SK-N-SH (cell line): ENCODE measurements at regions not wholly inside any gene's neighbourhood (a gene's known extent, or its start where the extent isn't known, plus 50 kb on each side); places are given as distances from the start of the nearest gene placed in this dataset.

Experiments
- CTCF ChIA-PET: fragments of 300-600, 350-600 bp; formaldehyde crosslinking; extraction: SDS; loops from one replicate; lab custom pipeline; 2021; lab: Yijun Ruan, JAX
- POLR2A ChIA-PET: fragments of 350-600 bp; sonication (Branson Sonifier 250); formaldehyde crosslinking; extraction: SDS; loops from one replicate; lab custom pipeline; 2020; ENCODE audit warnings: antibody characterized with exemption, inconsistent platforms; lab: Yijun Ruan, JAX
- DNase-seq: peaks from one replicate; pipeline ENCODE4 v3.0.0; 2012
- H2AFZ ChIP-seq: fragments of 200-600 bp; sonication (generic); 2 replicates; pipeline ENCODE4 v1.8.1; 2016; ENCODE audit warnings: antibody characterized with exemption, mild to moderate bottlenecking, low read depth
- H3F3A ChIP-seq: fragments of 200-600 bp; sonication (generic); replicated peaks from 2 replicates; pipeline ENCODE3; 2016; ENCODE audit warnings: antibody characterized with exemption, mild to moderate bottlenecking; ENCODE audit not compliant: insufficient read depth
- H3K27ac ChIP-seq, 2 experiments: fragments of 200-500 bp in 1 of 2; fragments of 200-600 bp in 1 of 2; sonication (Bioruptor generic) in 1 of 2; sonication (generic), shearing (Covaris generic) in 1 of 2; 2 replicates each; pipeline versions ENCODE4 v1.5.1 to v1.6.1; 2014 to 2016; ENCODE audit warnings: low read depth in 2 of 2, inconsistent platforms in 1 of 2, low read length in 1 of 2, mild to moderate bottlenecking in 1 of 2, mixed read lengths in 1 of 2
- H3K27me3 ChIP-seq: fragments of 200-600 bp; sonication (generic), shearing (Covaris generic); 2 replicates; pipeline ENCODE4 v1.6.1; 2016; ENCODE audit warnings: mixed run types; ENCODE audit not compliant: insufficient read depth
- H3K36me3 ChIP-seq, 2 experiments: fragments of 200-500 bp in 1 of 2; fragments of 200-600 bp in 1 of 2; sonication (Bioruptor generic) in 1 of 2; sonication (generic) in 1 of 2; replicated peaks in 1 of 2; 2 replicates each; pipeline versions ENCODE3 to v1.5.1; 2014 to 2016; ENCODE audit warnings: low read length in 1 of 2, mild to moderate bottlenecking in 1 of 2; ENCODE audit not compliant: insufficient read depth in 2 of 2, control insufficient read depth in 1 of 2
- H3K4me1 ChIP-seq, 2 experiments: fragments of 200-500 bp in 1 of 2; fragments of 200-600 bp in 1 of 2; sonication (Bioruptor generic) in 1 of 2; sonication (generic), shearing (Covaris generic) in 1 of 2; 2 replicates each; pipeline versions ENCODE4 v1.5.1 to v1.6.1; 2014 to 2016; ENCODE audit warnings: low read depth in 1 of 2, low read length in 1 of 2, mixed run types in 1 of 2; ENCODE audit not compliant: insufficient read depth in 2 of 2, control insufficient read depth in 1 of 2
- H3K4me2 ChIP-seq: fragments of 200-600 bp; sonication (generic), shearing (Covaris generic); 2 replicates; pipeline ENCODE4 v1.6.1; 2017; ENCODE audit warnings: mixed run types
- H3K4me3 ChIP-seq, 2 experiments: fragments of 200-500 bp in 1 of 2; fragments of 200-600 bp in 1 of 2; sonication (Bioruptor generic) in 1 of 2; sonication (generic), shearing (Covaris generic) in 1 of 2; 2 replicates each; pipeline versions ENCODE4 v1.5.1 to v1.8.1; 2014 to 2016; ENCODE audit warnings: low read depth in 2 of 2, inconsistent platforms in 1 of 2, low read length in 1 of 2, mild to moderate bottlenecking in 1 of 2, mixed read lengths in 1 of 2, moderate library complexity in 1 of 2
- H3K79me2 ChIP-seq: fragments of 200-600 bp; sonication (generic); 2 replicates; pipeline ENCODE4 v1.8.1; 2017; ENCODE audit warnings: mild to moderate bottlenecking; ENCODE audit not compliant: insufficient read depth
- H3K9ac ChIP-seq: fragments of 200-600 bp; sonication (generic); 2 replicates; pipeline ENCODE4 v1.6.1; 2017; ENCODE audit warnings: mixed run types
- H3K9me2 ChIP-seq: fragments of 200-600 bp; sonication (generic); 2 replicates; pipeline ENCODE4 v1.6.1; 2017; ENCODE audit warnings: mixed run types
- H3K9me3 ChIP-seq: fragments of 200-600 bp; sonication (generic); 2 replicates; pipeline ENCODE4 v1.6.1; 2017; ENCODE audit warnings: mixed run types, mild to moderate bottlenecking, moderate library complexity
- H4K20me1 ChIP-seq: fragments of 200-600 bp; sonication (generic); 2 replicates; pipeline ENCODE4 v1.6.1; 2017; ENCODE audit warnings: mild to moderate bottlenecking, mixed run types; ENCODE audit not compliant: insufficient read depth
- EZH2phosphoT487 ChIP-seq: fragments of 200-600 bp; sonication (generic); IDR thresholded peaks from 2 replicates; pipeline ENCODE4 v1.6.1; 2017; ENCODE audit warnings: low read depth, mixed run types, mild to moderate bottlenecking, antibody characterized with exemption, moderate library complexity, borderline replicate concordance
- FOSL2 ChIP-seq: IDR thresholded peaks from 2 replicates; pipeline ENCODE4 v1.4.0; 2012; ENCODE audit warnings: low read depth, mild to moderate bottlenecking, moderate library complexity, borderline replicate concordance
- FOXJ3 ChIP-seq: sonication (generic); formaldehyde crosslinking; IDR thresholded peaks from 2 replicates; pipeline ENCODE4 v1.5.1; 2020; ENCODE audit warnings: mild to moderate bottlenecking, missing genetic modification reagents
- GATA2 ChIP-seq: sonication (generic); formaldehyde crosslinking; IDR thresholded peaks from 2 replicates; pipeline ENCODE4 v1.5.0; 2020; ENCODE audit warnings: mild to moderate bottlenecking, missing genetic modification reagents
- MAX ChIP-seq: IDR thresholded peaks from 2 replicates; pipeline ENCODE4 v1.4.0; 2012; ENCODE audit warnings: low read depth
- POLR2AphosphoS5 ChIP-seq: IDR thresholded peaks from 2 replicates; pipeline ENCODE4 v1.6.1; 2012; ENCODE audit warnings: low read depth, low read length
- USF1 ChIP-seq: IDR thresholded peaks from 2 replicates; pipeline ENCODE4 v1.4.0; 2012; ENCODE audit warnings: low read depth, borderline replicate concordance
- WGBS: methylation state at CpG from one replicate; pipeline ENCODE4 v1.1.6; 2017; ENCODE audit warnings: low lambda C conversion rate; 5-methylcytosine and 5-hydroxymethylcytosine counted together
- TF ChIP-seq, protein P1 (sequence below): IDR thresholded peaks from 2 replicates; pipeline ENCODE4 v1.6.1; 2012; ENCODE audit warnings: mild to moderate bottlenecking, low read depth, low read length, moderate library complexity

- Histone ChIP-seq H3K9me2 (no peaks in the 10 kb centered on the region), H3K4me1 (peaks cover 0 to 2% of the 10 kb centered on the region in 2 experiments; a peak in 1 of 4 replicates), H3K27me3 (no peaks in the 10 kb centered on the region), H2AFZ (no peak overlapping the region), H3K4me3 (no peak overlapping the region), H4K20me1 (no peaks in the 10 kb centered on the region), H3K79me2 (no peaks in the 10 kb centered on the region), H3K27ac (no peak overlapping the region), H3K9me3 (peaks cover 6% of the 10 kb centered on the region; the same call in 1 of the 2 replicates), H3K36me3 (no peaks in the 10 kb centered on the region), H3K4me2 (no peak overlapping the region), H3F3A (no peaks in the 10 kb centered on the region), H3K9ac (no peak overlapping the region)
- WGBS, result 55% methylated on average over 8 of the region's 8 CpGs
- CTCF ChIA-PET, result no interaction called here
- POLR2A ChIA-PET, result no interaction called here
- DNase-seq, result no peak
- TF ChIP-seq POLR2AphosphoS5 (no peak), EZH2phosphoT487 (no peak), FOSL2 (no peak), FOXJ3 (no peak), GATA2 (CRISPR knock-in tag) (no peak), USF1 (no peak)
Measured at GRCh38 chr7:51477323-51477722, 160.7 kb upstream of the COBL start.

GRCh38 chr7:51476026-51476425, 159.4 kb upstream of the COBL start:
- H3K79me2 ChIP-seq, result no peaks in the 10 kb centered on the region
- peaks cover 3% of the 10 kb centered on the region; the same call in 1 of the 2 replicates for H3K9me3 ChIP-seq
- TF ChIP-seq USF1 (no peak), MAX (no peak)
- TF ChIP-seq, protein P1, sequence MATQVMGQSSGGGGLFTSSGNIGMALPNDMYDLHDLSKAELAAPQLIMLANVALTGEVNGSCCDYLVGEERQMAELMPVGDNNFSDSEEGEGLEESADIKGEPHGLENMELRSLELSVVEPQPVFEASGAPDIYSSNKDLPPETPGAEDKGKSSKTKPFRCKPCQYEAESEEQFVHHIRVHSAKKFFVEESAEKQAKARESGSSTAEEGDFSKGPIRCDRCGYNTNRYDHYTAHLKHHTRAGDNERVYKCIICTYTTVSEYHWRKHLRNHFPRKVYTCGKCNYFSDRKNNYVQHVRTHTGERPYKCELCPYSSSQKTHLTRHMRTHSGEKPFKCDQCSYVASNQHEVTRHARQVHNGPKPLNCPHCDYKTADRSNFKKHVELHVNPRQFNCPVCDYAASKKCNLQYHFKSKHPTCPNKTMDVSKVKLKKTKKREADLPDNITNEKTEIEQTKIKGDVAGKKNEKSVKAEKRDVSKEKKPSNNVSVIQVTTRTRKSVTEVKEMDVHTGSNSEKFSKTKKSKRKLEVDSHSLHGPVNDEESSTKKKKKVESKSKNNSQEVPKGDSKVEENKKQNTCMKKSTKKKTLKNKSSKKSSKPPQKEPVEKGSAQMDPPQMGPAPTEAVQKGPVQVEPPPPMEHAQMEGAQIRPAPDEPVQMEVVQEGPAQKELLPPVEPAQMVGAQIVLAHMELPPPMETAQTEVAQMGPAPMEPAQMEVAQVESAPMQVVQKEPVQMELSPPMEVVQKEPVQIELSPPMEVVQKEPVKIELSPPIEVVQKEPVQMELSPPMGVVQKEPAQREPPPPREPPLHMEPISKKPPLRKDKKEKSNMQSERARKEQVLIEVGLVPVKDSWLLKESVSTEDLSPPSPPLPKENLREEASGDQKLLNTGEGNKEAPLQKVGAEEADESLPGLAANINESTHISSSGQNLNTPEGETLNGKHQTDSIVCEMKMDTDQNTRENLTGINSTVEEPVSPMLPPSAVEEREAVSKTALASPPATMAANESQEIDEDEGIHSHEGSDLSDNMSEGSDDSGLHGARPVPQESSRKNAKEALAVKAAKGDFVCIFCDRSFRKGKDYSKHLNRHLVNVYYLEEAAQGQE, result no peak
- TF ChIP-seq, all 33 proteins: peak for 0
- H3K27me3 ChIP-seq, result no peaks in the 10 kb centered on the region
- H3K4me2 ChIP-seq, result no peak overlapping the region
- no peak overlapping the region for H3K4me3 ChIP-seq
- ChIA-PET POLR2A (no interaction called here), CTCF (no interaction called here)
- no peaks in the 10 kb centered on the region for H4K20me1 ChIP-seq
- H3K27ac ChIP-seq, result no peak overlapping the region
- WGBS, result 59% methylated on average over 11 of the region's 13 CpGs
- no peak for DNase-seq
- no peaks in the 10 kb centered on the region for H3K36me3 ChIP-seq
- no peaks in the 10 kb centered on the region for H3F3A ChIP-seq
- H3K9ac ChIP-seq, result no peak overlapping the region
- H3K9me2 ChIP-seq, result no peaks in the 10 kb centered on the region
- no peak overlapping the region for H2AFZ ChIP-seq
- H3K4me1 ChIP-seq, result peaks cover 0 to 5% of the 10 kb centered on the region in 2 experiments; a peak in 1 of 4 replicates
